Endodermal cell (in vitro differentiated cells): ENCODE measurements at regions not wholly inside any gene's neighbourhood (a gene's known extent, or its start where the extent isn't known, plus 50 kb on each side); places are given as distances from the start of the nearest gene placed in this dataset.

Experiments
- DNase-seq: peaks from one replicate; pipeline ENCODE4 v3.0.0-alpha.2; 2017
- H3K27ac ChIP-seq: 2 replicates; pipeline ENCODE4 v1.5.1; 2013; ENCODE audit warnings: mild to moderate bottlenecking, low read depth, low read length, moderate library complexity
- H3K27me3 ChIP-seq: 2 replicates; pipeline ENCODE4 v1.6.1; 2013; ENCODE audit warnings: mild to moderate bottlenecking, low read length, moderate library complexity; ENCODE audit not compliant: insufficient read depth, control insufficient read depth, poor library complexity, severe bottlenecking
- H3K36me3 ChIP-seq: 2 replicates; pipeline ENCODE4 v1.7.0; 2013; ENCODE audit warnings: mild to moderate bottlenecking, low read length, moderate library complexity; ENCODE audit not compliant: control insufficient read depth, insufficient read depth
- H3K4me1 ChIP-seq: one replicate; pipeline ENCODE4 v1.7.0; 2013; ENCODE audit warnings: low read length; ENCODE audit not compliant: control insufficient read depth, insufficient read depth
- H3K4me3 ChIP-seq: 2 replicates; pipeline ENCODE4 v1.5.1; 2013; ENCODE audit warnings: mild to moderate bottlenecking, low read length, moderate library complexity
- H3K9ac ChIP-seq: 2 replicates; pipeline ENCODE4 v1.6.1; 2013; ENCODE audit warnings: mild to moderate bottlenecking, low read length, moderate library complexity; ENCODE audit not compliant: poor library complexity, severe bottlenecking; ENCODE audit errors: extremely low read depth
- H3K9me3 ChIP-seq: 2 replicates; pipeline ENCODE4 v1.6.1; 2013; ENCODE audit warnings: mild to moderate bottlenecking, low read length, moderate library complexity; ENCODE audit not compliant: control insufficient read depth
- H3K27ac Mint-ChIP-seq: 2 replicates; pipeline ENCODE4 v1.8.0; 2020; ENCODE audit warnings: mixed read lengths
- H3K27me3 Mint-ChIP-seq: 2 replicates; pipeline ENCODE4 v1.8.0; 2021; ENCODE audit warnings: mild to moderate bottlenecking, mixed read lengths; ENCODE audit not compliant: insufficient read depth
- H3K36me3 Mint-ChIP-seq: 2 replicates; pipeline ENCODE4 v1.8.0; 2020; ENCODE audit warnings: low read depth, mixed read lengths
- H3K4me1 Mint-ChIP-seq: 2 replicates; pipeline ENCODE4 v1.8.0; 2020; ENCODE audit warnings: mixed read lengths
- H3K4me3 Mint-ChIP-seq: 2 replicates; pipeline ENCODE4 v1.8.0; 2020; ENCODE audit warnings: mild to moderate bottlenecking, moderate library complexity, mixed read lengths
- H3K9me3 Mint-ChIP-seq: 2 replicates; pipeline ENCODE4 v1.8.0; 2020; ENCODE audit warnings: mild to moderate bottlenecking, mixed read lengths
- CTCF ChIP-seq: fragments of 200-600 bp; sonication (generic); conservative IDR thresholded peaks from 2 replicates; pipeline ENCODE4 v1.5.0; 2021; ENCODE audit warnings: antibody characterized with exemption, mild to moderate bottlenecking
- WGBS, 2 experiments: methylation state at CpG; one replicate each; pipeline versions ENCODE4 v1.1.5 to v1.1.7; 2013; ENCODE audit warnings: missing lambda C conversion rate in 2 of 2, mixed read lengths in 1 of 2; ENCODE audit not compliant: insufficient coverage in 1 of 2, insufficient read length in 1 of 2; 5-methylcytosine and 5-hydroxymethylcytosine counted together

- Histone ChIP-seq H3K4me1 (no peaks in the 10 kb centered on the region), H3K9ac (no peak overlapping the region), H3K9me3 (no peaks in the 10 kb centered on the region), H3K4me3 (no peak overlapping the region), H3K27me3 (no peaks in the 10 kb centered on the region), H3K36me3 (no peaks in the 10 kb centered on the region), H3K27ac (no peak overlapping the region)
- no peak overlapping the region for H3K27ac Mint-ChIP-seq
- no peak for DNase-seq
- TF ChIP-seq CTCF, result no peak
- 86 to 90% methylated on average over 11 to 21 of the region's 21 CpGs for WGBS, 2 experiments
- no peak overlapping the region for H3K4me3 Mint-ChIP-seq
- no peaks in the 10 kb centered on the region for H3K9me3 Mint-ChIP-seq
- no peaks in the 10 kb centered on the region for H3K36me3 Mint-ChIP-seq
- H3K4me1 Mint-ChIP-seq, result peaks cover 1% of the 10 kb centered on the region
- H3K27me3 Mint-ChIP-seq, result peaks cover 3% of the 10 kb centered on the region
Measured at GRCh38 chr4:1564535-1565375, 119.4 kb downstream of the FAM53A start.

- H3K9me3 ChIP-seq, result no peaks in the 10 kb centered on the region
- DNase-seq, result no peak
- no peaks in the 10 kb centered on the region for H3K27me3 ChIP-seq
- Mint-ChIP-seq H3K27ac (no peak overlapping the region), H3K4me3 (no peak overlapping the region), H3K36me3 (no peaks in the 10 kb centered on the region), H3K4me1 (no peaks in the 10 kb centered on the region), H3K9me3 (no peaks in the 10 kb centered on the region), H3K27me3 (peaks cover 3% of the 10 kb centered on the region)
- WGBS, 2 experiments, result 88 to 90% methylated on average over 11 to 20 of the region's 20 CpGs
- H3K27ac ChIP-seq, result no peak overlapping the region
- no peak overlapping the region for H3K4me3 ChIP-seq
- H3K9ac ChIP-seq, result no peak overlapping the region
- H3K4me1 ChIP-seq, result no peaks in the 10 kb centered on the region
- TF ChIP-seq CTCF, result no peak
- no peaks in the 10 kb centered on the region for H3K36me3 ChIP-seq
Measured at GRCh38 chr4:1563768-1564485, 120.2 kb downstream of the FAM53A start.

GRCh38 chr4:1563241-1563640 lies 120.9 kb downstream of the FAM53A start:
- no peak overlapping the region for H3K9ac ChIP-seq
- 75 to 93% methylated on average over 2 to 8 of the region's 9 CpGs for WGBS, 2 experiments
- no peak for DNase-seq
- no peaks in the 10 kb centered on the region for H3K9me3 ChIP-seq
- H3K27me3 ChIP-seq, result no peaks in the 10 kb centered on the region
- Mint-ChIP-seq H3K4me1 (no peaks in the 10 kb centered on the region), H3K27me3 (peaks cover 3% of the 10 kb centered on the region), H3K36me3 (no peaks in the 10 kb centered on the region), H3K27ac (no peak overlapping the region), H3K9me3 (no peaks in the 10 kb centered on the region), H3K4me3 (no peak overlapping the region)
- no peak overlapping the region for H3K27ac ChIP-seq
- H3K4me3 ChIP-seq, result no peak overlapping the region
- H3K36me3 ChIP-seq, result no peaks in the 10 kb centered on the region
- H3K4me1 ChIP-seq, result no peaks in the 10 kb centered on the region
- TF ChIP-seq CTCF, result no peak
